Erythroblast (primary cell): ENCODE measurements at regions not wholly inside any gene's neighbourhood (a gene's known extent, or its start where the extent isn't known, plus 50 kb on each side); places are given as distances from the start of the nearest gene placed in this dataset.

ENCODE experiments used
- GATA1 ChIP-seq: IDR thresholded peaks from 2 replicates; pipeline ENCODE4 v1.6.1; 2011; ENCODE audit warnings: low read depth, mild to moderate bottlenecking, control low read depth, low read length, moderate library complexity
- POLR2A ChIP-seq: IDR thresholded peaks from 2 replicates; pipeline ENCODE4 v1.6.1; 2011; ENCODE audit warnings: mild to moderate bottlenecking, low read length

DNA sequence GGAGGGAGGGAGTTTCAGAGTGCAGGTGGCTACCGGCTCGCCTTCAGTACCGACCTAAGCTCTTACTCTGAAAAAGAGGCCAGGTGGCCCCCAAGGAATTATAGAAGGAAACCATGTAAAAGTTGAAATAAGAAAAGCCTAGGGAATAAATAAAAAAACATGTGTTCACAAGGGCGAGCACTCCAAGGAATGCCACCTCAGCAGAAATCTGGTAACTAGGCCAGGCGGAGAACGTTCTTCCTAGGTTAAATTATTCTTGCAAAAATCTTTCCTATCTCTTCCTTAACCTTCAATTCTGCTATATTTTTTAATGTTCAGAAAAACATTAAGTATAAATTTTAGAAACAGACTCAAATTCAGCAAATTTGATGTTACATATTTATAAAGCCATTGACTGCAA, 1260.3 kb upstream of the SLC10A2 start:
- no peak for TF ChIP-seq POLR2A
- TF ChIP-seq GATA1, result no peak
